Endothelial cell of umbilical vein (primary cell): ENCODE measurements at regions not wholly inside any gene's neighbourhood (a gene's known extent, or its start where the extent isn't known, plus 50 kb on each side); places are given as distances from the start of the nearest gene placed in this dataset.

Source experiments
- BruUV-seq: library from RNA; stranded (reverse); fragments of 400-500 nt; replicated peaks from 2 replicates; lab custom pipeline; 2021; lab: Mats Ljungman, UMichigan
- CTCF ChIA-PET: fragments of 300-600, 350-600 bp; sonication (Branson Sonifier 250); formaldehyde crosslinking; loops from one replicate; lab custom pipeline; 2021; ENCODE audit warnings: antibody characterized with exemption, inconsistent platforms; lab: Charles Lee
- POLR2A ChIA-PET: fragments of 300-600, 350-600 bp; sonication (Branson Sonifier 250); formaldehyde crosslinking; loops from one replicate; lab custom pipeline; 2021; ENCODE audit warnings: antibody characterized with exemption, inconsistent platforms; lab: Charles Lee
- DNase-seq: peaks from one replicate; pipeline ENCODE4 v3.0.0-alpha.2; 2011; ENCODE audit warnings: low read depth, low spot score
- FAIRE-seq: peaks from 2 replicates; lab custom pipeline; 2011; peaks lifted over from hg19 to GRCh38; lab: Jason Lieb, UNC
- H2AFZ ChIP-seq: 2 replicates; pipeline ENCODE4 v1.6.0; 2012; ENCODE audit warnings: low read depth, low read length, control low read depth, inconsistent platforms
- H3K27ac ChIP-seq: 2 replicates; pipeline ENCODE4 v1.5.1; 2011; ENCODE audit warnings: low read depth, mild to moderate bottlenecking, control low read depth, low read length, moderate library complexity; ENCODE audit not compliant: insufficient read depth
- H3K27me3 ChIP-seq, 2 experiments: 2 replicates each; pipeline versions ENCODE4 v1.6.0 to v1.6.1; 2011; ENCODE audit warnings: low read length in 2 of 2, mixed read lengths in 1 of 2; ENCODE audit not compliant: control insufficient read depth in 2 of 2, insufficient read depth in 2 of 2
- H3K36me3 ChIP-seq, 2 experiments: 2 replicates in 1 of 2; 3 replicates in 1 of 2; pipeline ENCODE4 v1.5.1; 2011; ENCODE audit warnings: low read length in 2 of 2, mild to moderate bottlenecking in 1 of 2, moderate library complexity in 1 of 2; ENCODE audit not compliant: control insufficient read depth in 2 of 2, insufficient read depth in 2 of 2; ENCODE audit errors: extremely low read depth in 1 of 2
- H3K4me1 ChIP-seq: 3 replicates; pipeline ENCODE4 v1.5.1; 2011; ENCODE audit warnings: mild to moderate bottlenecking, low read length; ENCODE audit not compliant: control insufficient read depth, insufficient read depth; ENCODE audit errors: extremely low read depth
- H3K4me2 ChIP-seq: 2 replicates; pipeline ENCODE4 v1.6.1; 2011; ENCODE audit warnings: low read length, control low read depth, mixed read lengths; ENCODE audit not compliant: insufficient read depth
- H3K4me3 ChIP-seq, 3 experiments: fragments of 200-600 bp in 1 of 3; sonication (generic), shearing (Covaris generic) in 1 of 3; replicated peaks in 1 of 3; 2 replicates each; pipeline ENCODE4 v1.5.1; 2011 to 2016; ENCODE audit warnings: control low read depth in 3 of 3, low read length in 3 of 3, mild to moderate bottlenecking in 2 of 3, inconsistent platforms in 1 of 3, low read depth in 1 of 3, moderate library complexity in 1 of 3; ENCODE audit not compliant: insufficient read depth in 1 of 3
- H3K79me2 ChIP-seq: 2 replicates; pipeline ENCODE4 v1.6.0; 2012; ENCODE audit warnings: low read length, inconsistent platforms; ENCODE audit not compliant: control insufficient read depth, insufficient read depth
- H3K9ac ChIP-seq: replicated peaks from 2 replicates; pipeline ENCODE3; 2011; ENCODE audit warnings: low read length, control low read depth; ENCODE audit not compliant: insufficient read depth; ENCODE audit errors: extremely low read depth
- H3K9me1 ChIP-seq: replicated peaks from 3 replicates; pipeline ENCODE4 v1.6.0; 2011; ENCODE audit warnings: mild to moderate bottlenecking, low read length; ENCODE audit not compliant: control insufficient read depth, insufficient read depth; ENCODE audit errors: extremely low read depth
- H3K9me3 ChIP-seq: replicated peaks from 2 replicates; pipeline ENCODE4 v1.5.1; 2012; ENCODE audit warnings: low read length, inconsistent platforms; ENCODE audit not compliant: control insufficient read depth, insufficient read depth
- H4K20me1 ChIP-seq: replicated peaks from 2 replicates; pipeline ENCODE3; 2011; ENCODE audit warnings: mild to moderate bottlenecking, low read length; ENCODE audit not compliant: control insufficient read depth, insufficient read depth; ENCODE audit errors: extremely low read depth
- EZH2 ChIP-seq: IDR thresholded peaks from 2 replicates; pipeline ENCODE4 v1.6.1; 2012; ENCODE audit warnings: borderline replicate concordance, low read depth, mild to moderate bottlenecking, moderate library complexity, low read length, inconsistent platforms; ENCODE audit not compliant: severe bottlenecking
- FOS ChIP-seq: IDR thresholded peaks from 2 replicates; pipeline ENCODE4 v1.6.1; 2011; ENCODE audit warnings: mild to moderate bottlenecking, low read length, moderate library complexity, borderline replicate concordance; ENCODE audit not compliant: insufficient read depth
- GATA2 ChIP-seq: IDR thresholded peaks from 2 replicates; pipeline ENCODE4 v1.7.0; 2011; ENCODE audit warnings: low read depth, mild to moderate bottlenecking, moderate library complexity, mixed read lengths, low read length; ENCODE audit not compliant: insufficient read length, insufficient read depth
- JUN ChIP-seq: IDR thresholded peaks from 2 replicates; pipeline ENCODE4 v1.6.1; 2011; ENCODE audit warnings: borderline replicate concordance, low read depth; ENCODE audit not compliant: insufficient read length, insufficient read depth
- MYC ChIP-seq: IDR thresholded peaks from one replicate; pipeline ENCODE4 v1.6.1; 2011; ENCODE audit warnings: mild to moderate bottlenecking, low read depth, low read length
- POLR2A ChIP-seq: IDR thresholded peaks from 2 replicates; pipeline ENCODE4 v1.6.1; 2012; ENCODE audit warnings: low read depth, mild to moderate bottlenecking, control low read depth, low read length
- POLR2AphosphoS5 ChIP-seq: IDR thresholded peaks from 2 replicates; pipeline ENCODE4 v1.6.1; 2012; ENCODE audit warnings: low read depth, mild to moderate bottlenecking, control low read depth, low read length, moderate library complexity; ENCODE audit not compliant: insufficient read depth
- dilution Hi-C: fragments of 300-500 bp; cut with MboI; formaldehyde crosslinking; loops from one replicate; pipeline ENCODE4 v1.15.0; 2019; ENCODE audit warnings: low sequenced_read_pairs; ENCODE audit not compliant: extremely low pct_ligation_motif_present
- intact Hi-C: fragments of 100-400 bp; cut with micrococcal nuclease; formaldehyde crosslinking; loops from one replicate; pipeline ENCODE4 v1.10.0; 2022
- TF ChIP-seq, protein P1 (sequence below): IDR thresholded peaks from 2 replicates; pipeline ENCODE4 v1.6.1; 2011; ENCODE audit not compliant: insufficient read depth, insufficient read length
- TF ChIP-seq, protein P2 (sequence below), 2 donors: IDR thresholded peaks; 1 replicate in 1 of 2; 2 replicates in 1 of 2; pipeline ENCODE4 v1.5.1; 2011; ENCODE audit warnings: low read length in 2 of 2, mild to moderate bottlenecking in 2 of 2, moderate library complexity in 2 of 2, control low read depth in 1 of 2, inconsistent platforms in 1 of 2, low read depth in 1 of 2; ENCODE audit not compliant: insufficient read depth in 1 of 2; ENCODE audit errors: extremely low read depth in 1 of 2

DNA sequence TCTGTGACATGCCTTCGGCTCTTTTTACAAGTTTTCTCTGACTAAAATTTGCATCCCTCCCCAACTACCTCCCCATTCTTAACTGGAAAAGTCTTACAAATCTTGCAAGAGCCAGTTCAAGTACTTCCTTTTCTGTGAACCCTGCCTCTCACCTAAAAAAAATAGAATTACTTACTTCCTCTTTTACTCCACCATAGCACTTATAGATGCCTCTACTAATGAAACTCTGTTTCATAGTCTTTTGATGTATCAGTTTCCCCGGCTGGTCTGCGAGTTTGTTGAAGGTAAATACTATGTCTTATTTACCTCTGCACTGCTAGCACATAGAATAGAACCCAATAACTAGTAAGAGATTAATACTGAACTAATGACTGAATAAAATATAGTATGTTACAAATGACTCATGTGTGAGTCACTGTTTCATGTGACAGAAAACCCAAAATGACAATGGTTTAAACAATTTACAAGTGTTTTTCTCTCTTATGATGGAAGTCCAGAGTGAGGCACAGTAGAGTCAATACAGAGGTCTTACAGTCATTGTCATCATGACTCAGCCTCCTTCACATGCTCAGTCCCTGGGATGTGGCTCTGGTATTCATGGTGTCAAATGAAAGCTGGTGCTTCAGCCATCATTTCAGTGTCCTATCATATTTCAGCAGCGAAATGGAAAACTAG lies 393.5 kb downstream of the RSL24D1 start:
- POLR2A ChIA-PET: no interaction called here
- no TSS peak for BruUV-seq
- Histone ChIP-seq H3K36me3 (no peaks in the 10 kb centered on the region), H3K79me2 (no peaks in the 10 kb centered on the region), H3K4me3 (no peak overlapping the region), H3K27ac (no peak overlapping the region), H3K9me1 (no peaks in the 10 kb centered on the region), H3K4me2 (no peak overlapping the region), H2AFZ (no peak overlapping the region), H3K9me3 (no peaks in the 10 kb centered on the region), H3K9ac (no peak overlapping the region), H4K20me1 (no peaks in the 10 kb centered on the region), H3K27me3 (no peaks in the 10 kb centered on the region), H3K4me1 (no peaks in the 10 kb centered on the region)
- intact Hi-C loops: loop anchor here (10.0 kb wide), 1 partner anchor 62 kb away; no protein-coding TSS in a partner anchor
- no peak for FAIRE-seq
- TF ChIP-seq JUN (peak; percentile 21), EZH2 (no peak)
- CTCF ChIA-PET: no interaction called here
- DNase-seq: no peak
- dilution Hi-C loops: no loop called here

DNA sequence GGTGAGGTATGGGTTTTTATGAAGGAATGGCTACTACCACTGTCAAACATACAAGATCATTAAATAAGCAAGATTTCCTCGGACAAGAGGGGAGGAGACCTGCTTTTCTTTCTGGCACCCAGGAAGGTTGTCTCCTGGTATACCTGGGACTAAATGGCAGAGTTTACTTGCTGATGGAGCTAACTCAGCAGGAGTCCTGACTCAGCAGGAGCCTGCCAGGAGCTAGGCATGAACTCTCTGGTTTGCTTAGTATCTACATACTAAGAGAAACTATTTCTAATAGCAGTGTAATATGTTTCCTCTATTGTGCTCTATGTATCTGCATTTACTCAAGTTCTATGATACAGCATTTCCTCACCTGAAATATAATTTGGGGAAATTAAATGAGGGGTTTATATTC lies 404.2 kb downstream of the RSL24D1 start:
- Histone ChIP-seq H3K79me2 (no peaks in the 10 kb centered on the region), H3K4me2 (no peak overlapping the region), H3K9ac (no peak overlapping the region), H2AFZ (no peak overlapping the region), H3K36me3 (no peaks in the 10 kb centered on the region), H3K9me1 (no peaks in the 10 kb centered on the region), H3K27me3 (no peaks in the 10 kb centered on the region), H3K4me3 (no peak overlapping the region), H3K9me3 (no peaks in the 10 kb centered on the region), H3K4me1 (no peaks in the 10 kb centered on the region), H4K20me1 (no peaks in the 10 kb centered on the region), H3K27ac (no peak overlapping the region)
- no TSS peak for BruUV-seq
- DNase-seq: no peak
- TF ChIP-seq, protein P1, sequence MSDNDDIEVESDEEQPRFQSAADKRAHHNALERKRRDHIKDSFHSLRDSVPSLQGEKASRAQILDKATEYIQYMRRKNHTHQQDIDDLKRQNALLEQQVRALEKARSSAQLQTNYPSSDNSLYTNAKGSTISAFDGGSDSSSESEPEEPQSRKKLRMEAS: no peak
- TF ChIP-seq GATA2 (no peak), FOS (no peak), JUN (no peak), MYC (no peak), EZH2 (no peak), POLR2AphosphoS5 (no peak), POLR2A (no peak)
- TF ChIP-seq, protein P2, sequence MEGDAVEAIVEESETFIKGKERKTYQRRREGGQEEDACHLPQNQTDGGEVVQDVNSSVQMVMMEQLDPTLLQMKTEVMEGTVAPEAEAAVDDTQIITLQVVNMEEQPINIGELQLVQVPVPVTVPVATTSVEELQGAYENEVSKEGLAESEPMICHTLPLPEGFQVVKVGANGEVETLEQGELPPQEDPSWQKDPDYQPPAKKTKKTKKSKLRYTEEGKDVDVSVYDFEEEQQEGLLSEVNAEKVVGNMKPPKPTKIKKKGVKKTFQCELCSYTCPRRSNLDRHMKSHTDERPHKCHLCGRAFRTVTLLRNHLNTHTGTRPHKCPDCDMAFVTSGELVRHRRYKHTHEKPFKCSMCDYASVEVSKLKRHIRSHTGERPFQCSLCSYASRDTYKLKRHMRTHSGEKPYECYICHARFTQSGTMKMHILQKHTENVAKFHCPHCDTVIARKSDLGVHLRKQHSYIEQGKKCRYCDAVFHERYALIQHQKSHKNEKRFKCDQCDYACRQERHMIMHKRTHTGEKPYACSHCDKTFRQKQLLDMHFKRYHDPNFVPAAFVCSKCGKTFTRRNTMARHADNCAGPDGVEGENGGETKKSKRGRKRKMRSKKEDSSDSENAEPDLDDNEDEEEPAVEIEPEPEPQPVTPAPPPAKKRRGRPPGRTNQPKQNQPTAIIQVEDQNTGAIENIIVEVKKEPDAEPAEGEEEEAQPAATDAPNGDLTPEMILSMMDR (IDR thresholded peaks at IDR 0.05; ENCODE audit: extremely low read depth in 1 of 2, insufficient read depth in 1 of 2, low read depth in 1 of 2, low read length in 2 of 2): no peak
- FAIRE-seq: no peak
- CTCF ChIA-PET: no interaction called here
- intact Hi-C loops: no loop called here
- dilution Hi-C loops: no loop called here
- POLR2A ChIA-PET: no interaction called here
